Aorta (tissue), 5 donors: ENCODE measurements at regions not wholly inside any gene's neighbourhood (a gene's known extent, or its start where the extent isn't known, plus 50 kb on each side); places are given as distances from the start of the nearest gene placed in this dataset.

ENCODE experiments used
- ATAC-seq: fragments of 200-7000 bp; cut with Tn5 transposase; one replicate; pipeline ENCODE4 v1.9.1; 2022; ENCODE audit warnings: moderate library complexity; ENCODE audit not compliant: low FRiP score
- DNase-seq, 2 donors: peaks; one replicate each; pipeline ENCODE4 v3.0.0-alpha.2; 2020
- H3K27ac ChIP-seq, 2 donors: one replicate each; pipeline ENCODE4 v1.5.1; 2013; ENCODE audit warnings: low read length in 2 of 2, mild to moderate bottlenecking in 2 of 2, moderate library complexity in 2 of 2, control low read depth in 1 of 2, inconsistent platforms in 1 of 2, low read depth in 1 of 2
- H3K27me3 ChIP-seq, 2 donors: one replicate each; pipeline ENCODE4 v1.6.1; 2013; ENCODE audit warnings: control low read depth in 1 of 2, low read length in 1 of 2, mild to moderate bottlenecking in 1 of 2, moderate library complexity in 1 of 2; ENCODE audit not compliant: insufficient read depth in 2 of 2, control insufficient read depth in 1 of 2
- H3K36me3 ChIP-seq, 2 donors: one replicate each; pipeline ENCODE4 v1.6.1; 2013; ENCODE audit warnings: control low read depth in 1 of 2, low read length in 1 of 2, mild to moderate bottlenecking in 1 of 2; ENCODE audit not compliant: insufficient read depth in 2 of 2, control insufficient read depth in 1 of 2
- H3K4me1 ChIP-seq, 2 donors: one replicate each; pipeline ENCODE4 v1.6.1; 2013; ENCODE audit warnings: low read length in 2 of 2, control low read depth in 1 of 2, mild to moderate bottlenecking in 1 of 2, moderate library complexity in 1 of 2; ENCODE audit not compliant: insufficient read depth in 2 of 2, control insufficient read depth in 1 of 2
- H3K4me3 ChIP-seq, 2 donors: one replicate each; pipeline ENCODE4 v1.5.1; 2013; ENCODE audit warnings: low read length in 2 of 2, control low read depth in 1 of 2, mild to moderate bottlenecking in 1 of 2
- H3K9me3 ChIP-seq: one replicate; pipeline ENCODE4 v1.6.1; 2013; ENCODE audit warnings: mild to moderate bottlenecking, low read length; ENCODE audit not compliant: control insufficient read depth
- WGBS, 2 donors: extraction: QIAGEN DNeasy Blood & Tissue Kit; methylation state at CpG; one replicate each; pipeline ENCODE4 v1.1.7; 2013; 5-methylcytosine and 5-hydroxymethylcytosine counted together
- intact Hi-C, 2 donors: fragments of 100-400 bp; cut with DNase I; formaldehyde crosslinking; loops; one replicate each; pipeline versions ENCODE4 v1.14.2 to v1.15.0; 2022
- donor health status: healthy with polysubstance abuse.
- donor health status: Bipolar disorder and iron deficiency.
- donor health status: DM: no; HTN: no; CAD: no.
- donor health status: DM: no; HTN: no; CAD: no.
- donor health status: DM: yes; HTN: yes; CAD: no.

- DNase-seq (no peak), ATAC-seq (no peak)
- Histone ChIP-seq H3K36me3 (no peaks in the 10 kb centered on the region), H3K4me1 (no peaks in the 10 kb centered on the region), H3K27me3 (no peaks in the 10 kb centered on the region), H3K9me3 (no peaks in the 10 kb centered on the region), H3K4me3 (no peak overlapping the region), H3K27ac (no peak overlapping the region)
- intact Hi-C loops: no loop called here
- 91 to 93% methylated on average over 6 of the region's 6 CpGs for WGBS, 2 donors
These were observed 212.4 kb downstream of the TLE1 start for GRCh38 chr9:81476813-81477490.

GRCh38 chr9:81474792-81475191 lies 214.6 kb downstream of the TLE1 start:
- Histone ChIP-seq H3K27ac (no peak overlapping the region), H3K4me1 (no peaks in the 10 kb centered on the region), H3K27me3 (no peaks in the 10 kb centered on the region), H3K36me3 (no peaks in the 10 kb centered on the region), H3K9me3 (no peaks in the 10 kb centered on the region), H3K4me3 (no peak overlapping the region)
- ATAC-seq: no peak
- 92% methylated on average over 5 of the region's 5 CpGs for WGBS, 2 donors
- intact Hi-C loops: no loop called here
- DNase-seq: no peak

GRCh38 chr9:81474125-81474524 lies 215.2 kb downstream of the TLE1 start:
- no peak overlapping the region for H3K4me3 ChIP-seq
- no peak overlapping the region for H3K27ac ChIP-seq
- no peak for ATAC-seq
- no peak for DNase-seq
- intact Hi-C loops: no loop called here
- H3K4me1 ChIP-seq: no peaks in the 10 kb centered on the region
- no peaks in the 10 kb centered on the region for H3K27me3 ChIP-seq
- 67 to 72% methylated on average over 3 of the region's 3 CpGs for WGBS, 2 donors
- H3K9me3 ChIP-seq: no peaks in the 10 kb centered on the region
- H3K36me3 ChIP-seq: no peaks in the 10 kb centered on the region

GRCh38 chr9:81473708-81474107 lies 215.6 kb downstream of the TLE1 start:
- 91% methylated on average over 1 of the region's 1 CpG for WGBS, 2 donors
- no peak for DNase-seq
- no peak for ATAC-seq
- H3K36me3 ChIP-seq: no peaks in the 10 kb centered on the region
- no peaks in the 10 kb centered on the region for H3K27me3 ChIP-seq
- no peak overlapping the region for H3K4me3 ChIP-seq
- H3K9me3 ChIP-seq: no peaks in the 10 kb centered on the region
- no peaks in the 10 kb centered on the region for H3K4me1 ChIP-seq
- no peak overlapping the region for H3K27ac ChIP-seq
- intact Hi-C loops: no loop called here

- no peak overlapping the region for H3K4me3 ChIP-seq
- H3K27ac ChIP-seq: no peak overlapping the region
- H3K4me1 ChIP-seq: no peaks in the 10 kb centered on the region
- H3K9me3 ChIP-seq: no peaks in the 10 kb centered on the region
- no peak for ATAC-seq
- H3K36me3 ChIP-seq: no peaks in the 10 kb centered on the region
- no peaks in the 10 kb centered on the region for H3K27me3 ChIP-seq
- intact Hi-C loops: no loop called here
- 79 to 80% methylated on average over 2 of the region's 2 CpGs for WGBS, 2 donors
- DNase-seq: no peak
These were observed 216.1 kb downstream of the TLE1 start for GRCh38 chr9:81473206-81473605.

GRCh38 chr9:81472701-81473100 lies 216.6 kb downstream of the TLE1 start:
- Histone ChIP-seq H3K27ac (no peak overlapping the region), H3K36me3 (no peaks in the 10 kb centered on the region), H3K9me3 (no peaks in the 10 kb centered on the region), H3K27me3 (no peaks in the 10 kb centered on the region), H3K4me3 (no peak overlapping the region), H3K4me1 (no peaks in the 10 kb centered on the region)
- no peak for DNase-seq
- WGBS, 2 donors: 85 to 86% methylated on average over 10 of the region's 10 CpGs
- intact Hi-C loops: no loop called here
- no peak for ATAC-seq

- Histone ChIP-seq H3K36me3 (no peaks in the 10 kb centered on the region), H3K9me3 (no peaks in the 10 kb centered on the region), H3K27me3 (no peaks in the 10 kb centered on the region), H3K4me3 (no peak overlapping the region), H3K27ac (no peak overlapping the region), H3K4me1 (no peaks in the 10 kb centered on the region)
- ATAC-seq (no peak), DNase-seq (no peak)
- WGBS, 2 donors: 63 to 65% methylated on average over 3 of the region's 3 CpGs
- intact Hi-C loops: no loop called here
These were observed 218.5 kb downstream of the TLE1 start for GRCh38 chr9:81470864-81471263.

GRCh38 chr9:81468084-81468595 lies 221.2 kb downstream of the TLE1 start:
- no peaks in the 10 kb centered on the region for H3K27me3 ChIP-seq
- H3K4me1 ChIP-seq: no peaks in the 10 kb centered on the region
- DNase-seq (no peak), ATAC-seq (no peak)
- H3K27ac ChIP-seq: no peak overlapping the region
- WGBS, 2 donors: 81 to 83% methylated on average over 1 of the region's 1 CpG
- no peaks in the 10 kb centered on the region for H3K36me3 ChIP-seq
- intact Hi-C loops: no loop called here
- peaks cover 1% of the 10 kb centered on the region for H3K9me3 ChIP-seq
- no peak overlapping the region for H3K4me3 ChIP-seq

GRCh38 chr9:81466981-81467380 lies 222.4 kb downstream of the TLE1 start:
- Histone ChIP-seq H3K4me1 (no peaks in the 10 kb centered on the region), H3K27ac (no peak overlapping the region), H3K27me3 (no peaks in the 10 kb centered on the region), H3K9me3 (peaks cover 1% of the 10 kb centered on the region), H3K36me3 (no peaks in the 10 kb centered on the region), H3K4me3 (no peak overlapping the region)
- WGBS, 2 donors: 93 to 96% methylated on average over 5 of the region's 5 CpGs
- intact Hi-C loops: no loop called here
- no peak for DNase-seq
- no peak for ATAC-seq
